H1 (cell line): ENCODE measurements at regions not wholly inside any gene's neighbourhood (a gene's known extent, or its start where the extent isn't known, plus 50 kb on each side); places are given as distances from the start of the nearest gene placed in this dataset.

Experiments
- BACH1 ChIP-seq: IDR thresholded peaks from 2 replicates; pipeline ENCODE4 v1.6.1; 2012; ENCODE audit warnings: low read length, improper control_type of control experiment
- FOSL1 ChIP-seq: IDR thresholded peaks from 2 replicates; pipeline ENCODE4 v1.6.1; 2011; ENCODE audit warnings: mild to moderate bottlenecking, low read depth, low read length, moderate library complexity; ENCODE audit not compliant: insufficient read depth
- HDAC6 ChIP-seq: IDR thresholded peaks from one replicate; pipeline ENCODE4 v1.7.1; 2012; ENCODE audit warnings: low read depth, mild to moderate bottlenecking, inconsistent platforms, low read length, moderate library complexity
- JUN ChIP-seq: IDR thresholded peaks from 2 replicates; pipeline ENCODE4 v1.6.1; 2011; ENCODE audit warnings: low read depth, mild to moderate bottlenecking, improper control_type of control experiment, low read length
- MAFK ChIP-seq: IDR thresholded peaks from 2 replicates; pipeline ENCODE4 v1.6.1; 2012; ENCODE audit warnings: low read depth, mild to moderate bottlenecking, improper control_type of control experiment, low read length
- SRF ChIP-seq: IDR thresholded peaks from 2 replicates; pipeline ENCODE4 v1.6.1; 2011; ENCODE audit warnings: mild to moderate bottlenecking, low read depth, low read length, moderate library complexity
- TF ChIP-seq, protein P1 (sequence below): fragments of 300-600 bp; sonication (generic); IDR thresholded peaks from 2 replicates; pipeline ENCODE4 v1.7.1; 2012; ENCODE audit warnings: low read length, moderate library complexity, mild to moderate bottlenecking, inconsistent platforms; ENCODE audit not compliant: insufficient replicate concordance
- TF ChIP-seq, protein P2 (sequence below): IDR thresholded peaks from 2 replicates; pipeline ENCODE4 v1.6.1; 2012; ENCODE audit warnings: low read length, inconsistent platforms
- TF ChIP-seq, protein P3 (sequence below): IDR thresholded peaks from 2 replicates; pipeline ENCODE4 v1.6.1; 2012; ENCODE audit warnings: inconsistent platforms

DNA sequence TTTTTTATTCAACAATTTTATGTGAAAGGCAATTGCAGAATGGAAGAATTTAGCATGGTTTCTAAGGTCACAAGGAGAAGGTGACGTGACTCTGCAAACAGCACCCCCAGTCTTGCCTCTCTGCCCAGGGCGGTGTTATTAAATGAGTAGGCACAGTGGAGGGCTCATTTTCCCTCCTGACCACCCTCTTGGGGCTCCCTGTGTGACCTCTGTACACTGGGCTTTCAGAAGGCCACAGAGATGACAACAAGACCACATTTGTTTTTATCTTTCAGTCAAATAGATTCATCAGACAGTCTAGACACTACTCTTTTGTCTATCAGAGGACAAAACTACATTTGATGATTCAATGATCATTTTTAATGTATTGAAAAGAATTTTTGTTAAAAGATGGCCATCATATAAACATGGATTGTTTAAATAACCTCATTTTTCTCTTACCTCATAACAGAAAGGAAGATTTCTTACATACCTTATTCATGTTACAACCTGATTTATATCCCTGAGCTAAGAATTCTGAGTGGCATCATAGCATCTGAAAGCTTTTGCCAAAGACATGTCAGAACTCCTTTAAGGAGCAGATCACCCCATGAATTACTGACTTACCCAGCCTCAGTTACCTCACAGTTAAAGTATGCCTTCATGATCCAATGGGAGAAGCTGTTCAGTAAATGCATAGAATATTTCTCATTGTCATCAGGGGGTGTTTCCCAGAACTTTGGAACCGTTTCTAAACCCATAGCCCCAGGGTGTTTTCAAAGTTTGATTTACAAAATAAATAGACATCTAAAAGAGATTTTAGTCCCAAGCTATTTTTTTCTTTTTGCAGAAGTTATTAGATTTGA lies 184.0 kb upstream of the RFC3 start (continued):
- TF ChIP-seq, protein P1, sequence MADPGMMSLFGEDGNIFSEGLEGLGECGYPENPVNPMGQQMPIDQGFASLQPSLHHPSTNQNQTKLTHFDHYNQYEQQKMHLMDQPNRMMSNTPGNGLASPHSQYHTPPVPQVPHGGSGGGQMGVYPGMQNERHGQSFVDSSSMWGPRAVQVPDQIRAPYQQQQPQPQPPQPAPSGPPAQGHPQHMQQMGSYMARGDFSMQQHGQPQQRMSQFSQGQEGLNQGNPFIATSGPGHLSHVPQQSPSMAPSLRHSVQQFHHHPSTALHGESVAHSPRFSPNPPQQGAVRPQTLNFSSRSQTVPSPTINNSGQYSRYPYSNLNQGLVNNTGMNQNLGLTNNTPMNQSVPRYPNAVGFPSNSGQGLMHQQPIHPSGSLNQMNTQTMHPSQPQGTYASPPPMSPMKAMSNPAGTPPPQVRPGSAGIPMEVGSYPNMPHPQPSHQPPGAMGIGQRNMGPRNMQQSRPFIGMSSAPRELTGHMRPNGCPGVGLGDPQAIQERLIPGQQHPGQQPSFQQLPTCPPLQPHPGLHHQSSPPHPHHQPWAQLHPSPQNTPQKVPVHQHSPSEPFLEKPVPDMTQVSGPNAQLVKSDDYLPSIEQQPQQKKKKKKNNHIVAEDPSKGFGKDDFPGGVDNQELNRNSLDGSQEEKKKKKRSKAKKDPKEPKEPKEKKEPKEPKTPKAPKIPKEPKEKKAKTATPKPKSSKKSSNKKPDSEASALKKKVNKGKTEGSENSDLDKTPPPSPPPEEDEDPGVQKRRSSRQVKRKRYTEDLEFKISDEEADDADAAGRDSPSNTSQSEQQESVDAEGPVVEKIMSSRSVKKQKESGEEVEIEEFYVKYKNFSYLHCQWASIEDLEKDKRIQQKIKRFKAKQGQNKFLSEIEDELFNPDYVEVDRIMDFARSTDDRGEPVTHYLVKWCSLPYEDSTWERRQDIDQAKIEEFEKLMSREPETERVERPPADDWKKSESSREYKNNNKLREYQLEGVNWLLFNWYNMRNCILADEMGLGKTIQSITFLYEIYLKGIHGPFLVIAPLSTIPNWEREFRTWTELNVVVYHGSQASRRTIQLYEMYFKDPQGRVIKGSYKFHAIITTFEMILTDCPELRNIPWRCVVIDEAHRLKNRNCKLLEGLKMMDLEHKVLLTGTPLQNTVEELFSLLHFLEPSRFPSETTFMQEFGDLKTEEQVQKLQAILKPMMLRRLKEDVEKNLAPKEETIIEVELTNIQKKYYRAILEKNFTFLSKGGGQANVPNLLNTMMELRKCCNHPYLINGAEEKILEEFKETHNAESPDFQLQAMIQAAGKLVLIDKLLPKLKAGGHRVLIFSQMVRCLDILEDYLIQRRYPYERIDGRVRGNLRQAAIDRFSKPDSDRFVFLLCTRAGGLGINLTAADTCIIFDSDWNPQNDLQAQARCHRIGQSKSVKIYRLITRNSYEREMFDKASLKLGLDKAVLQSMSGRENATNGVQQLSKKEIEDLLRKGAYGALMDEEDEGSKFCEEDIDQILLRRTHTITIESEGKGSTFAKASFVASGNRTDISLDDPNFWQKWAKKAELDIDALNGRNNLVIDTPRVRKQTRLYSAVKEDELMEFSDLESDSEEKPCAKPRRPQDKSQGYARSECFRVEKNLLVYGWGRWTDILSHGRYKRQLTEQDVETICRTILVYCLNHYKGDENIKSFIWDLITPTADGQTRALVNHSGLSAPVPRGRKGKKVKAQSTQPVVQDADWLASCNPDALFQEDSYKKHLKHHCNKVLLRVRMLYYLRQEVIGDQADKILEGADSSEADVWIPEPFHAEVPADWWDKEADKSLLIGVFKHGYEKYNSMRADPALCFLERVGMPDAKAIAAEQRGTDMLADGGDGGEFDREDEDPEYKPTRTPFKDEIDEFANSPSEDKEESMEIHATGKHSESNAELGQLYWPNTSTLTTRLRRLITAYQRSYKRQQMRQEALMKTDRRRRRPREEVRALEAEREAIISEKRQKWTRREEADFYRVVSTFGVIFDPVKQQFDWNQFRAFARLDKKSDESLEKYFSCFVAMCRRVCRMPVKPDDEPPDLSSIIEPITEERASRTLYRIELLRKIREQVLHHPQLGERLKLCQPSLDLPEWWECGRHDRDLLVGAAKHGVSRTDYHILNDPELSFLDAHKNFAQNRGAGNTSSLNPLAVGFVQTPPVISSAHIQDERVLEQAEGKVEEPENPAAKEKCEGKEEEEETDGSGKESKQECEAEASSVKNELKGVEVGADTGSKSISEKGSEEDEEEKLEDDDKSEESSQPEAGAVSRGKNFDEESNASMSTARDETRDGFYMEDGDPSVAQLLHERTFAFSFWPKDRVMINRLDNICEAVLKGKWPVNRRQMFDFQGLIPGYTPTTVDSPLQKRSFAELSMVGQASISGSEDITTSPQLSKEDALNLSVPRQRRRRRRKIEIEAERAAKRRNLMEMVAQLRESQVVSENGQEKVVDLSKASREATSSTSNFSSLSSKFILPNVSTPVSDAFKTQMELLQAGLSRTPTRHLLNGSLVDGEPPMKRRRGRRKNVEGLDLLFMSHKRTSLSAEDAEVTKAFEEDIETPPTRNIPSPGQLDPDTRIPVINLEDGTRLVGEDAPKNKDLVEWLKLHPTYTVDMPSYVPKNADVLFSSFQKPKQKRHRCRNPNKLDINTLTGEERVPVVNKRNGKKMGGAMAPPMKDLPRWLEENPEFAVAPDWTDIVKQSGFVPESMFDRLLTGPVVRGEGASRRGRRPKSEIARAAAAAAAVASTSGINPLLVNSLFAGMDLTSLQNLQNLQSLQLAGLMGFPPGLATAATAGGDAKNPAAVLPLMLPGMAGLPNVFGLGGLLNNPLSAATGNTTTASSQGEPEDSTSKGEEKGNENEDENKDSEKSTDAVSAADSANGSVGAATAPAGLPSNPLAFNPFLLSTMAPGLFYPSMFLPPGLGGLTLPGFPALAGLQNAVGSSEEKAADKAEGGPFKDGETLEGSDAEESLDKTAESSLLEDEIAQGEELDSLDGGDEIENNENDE: no peak
- TF ChIP-seq, protein P2, sequence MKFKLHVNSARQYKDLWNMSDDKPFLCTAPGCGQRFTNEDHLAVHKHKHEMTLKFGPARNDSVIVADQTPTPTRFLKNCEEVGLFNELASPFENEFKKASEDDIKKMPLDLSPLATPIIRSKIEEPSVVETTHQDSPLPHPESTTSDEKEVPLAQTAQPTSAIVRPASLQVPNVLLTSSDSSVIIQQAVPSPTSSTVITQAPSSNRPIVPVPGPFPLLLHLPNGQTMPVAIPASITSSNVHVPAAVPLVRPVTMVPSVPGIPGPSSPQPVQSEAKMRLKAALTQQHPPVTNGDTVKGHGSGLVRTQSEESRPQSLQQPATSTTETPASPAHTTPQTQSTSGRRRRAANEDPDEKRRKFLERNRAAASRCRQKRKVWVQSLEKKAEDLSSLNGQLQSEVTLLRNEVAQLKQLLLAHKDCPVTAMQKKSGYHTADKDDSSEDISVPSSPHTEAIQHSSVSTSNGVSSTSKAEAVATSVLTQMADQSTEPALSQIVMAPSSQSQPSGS: no peak
- TF ChIP-seq BACH1 (no peak), MAFK (no peak), FOSL1 (no peak), SRF (no peak), JUN (no peak), HDAC6 (no peak)
- TF ChIP-seq, protein P3, sequence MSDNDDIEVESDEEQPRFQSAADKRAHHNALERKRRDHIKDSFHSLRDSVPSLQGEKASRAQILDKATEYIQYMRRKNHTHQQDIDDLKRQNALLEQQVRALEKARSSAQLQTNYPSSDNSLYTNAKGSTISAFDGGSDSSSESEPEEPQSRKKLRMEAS: no peak
